Fibroblast of gingiva (primary cell): ENCODE measurements at regions not wholly inside any gene's neighbourhood (a gene's known extent, or its start where the extent isn't known, plus 50 kb on each side); places are given as distances from the start of the nearest gene placed in this dataset.

ENCODE experiments used
- DNase-seq: peaks from one replicate; pipeline ENCODE4 v3.0.0-alpha.2; 2011; ENCODE audit warnings: low read depth

DNA sequence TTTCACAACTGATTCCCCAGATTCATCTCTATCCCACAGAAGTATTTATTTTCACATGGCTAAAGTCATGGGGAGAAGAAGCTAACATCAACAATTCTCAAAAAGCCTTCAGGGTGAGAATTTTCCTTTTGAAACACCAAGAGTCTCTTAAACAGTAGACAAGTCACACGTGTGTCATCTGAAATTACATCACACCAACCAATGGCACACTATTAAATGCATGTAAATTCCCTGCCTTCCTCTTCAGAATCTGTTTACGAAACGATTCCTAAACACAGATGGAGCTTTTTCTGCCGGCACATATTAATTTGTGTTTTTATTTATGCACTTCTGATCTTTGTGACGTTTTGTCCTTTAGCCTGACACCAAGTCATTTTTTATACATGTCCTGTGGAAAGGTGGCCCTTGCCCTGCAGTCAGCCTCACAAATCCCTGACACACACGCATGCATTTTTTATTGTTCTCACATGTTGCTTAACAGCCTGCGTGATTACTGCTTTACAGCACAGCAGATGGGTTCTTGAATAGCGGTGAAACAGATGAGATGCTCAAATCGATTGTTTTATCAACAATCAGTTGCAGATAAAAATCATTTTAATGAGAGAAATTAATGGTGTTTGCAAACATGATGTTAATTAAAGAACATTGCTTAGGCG, 735.9 kb upstream of the TENM3 start:
- DNase-seq, result no peak

GRCh38 chr4:181507938-181508337, 735.3 kb upstream of the TENM3 start:
- no peak for DNase-seq

DNA sequence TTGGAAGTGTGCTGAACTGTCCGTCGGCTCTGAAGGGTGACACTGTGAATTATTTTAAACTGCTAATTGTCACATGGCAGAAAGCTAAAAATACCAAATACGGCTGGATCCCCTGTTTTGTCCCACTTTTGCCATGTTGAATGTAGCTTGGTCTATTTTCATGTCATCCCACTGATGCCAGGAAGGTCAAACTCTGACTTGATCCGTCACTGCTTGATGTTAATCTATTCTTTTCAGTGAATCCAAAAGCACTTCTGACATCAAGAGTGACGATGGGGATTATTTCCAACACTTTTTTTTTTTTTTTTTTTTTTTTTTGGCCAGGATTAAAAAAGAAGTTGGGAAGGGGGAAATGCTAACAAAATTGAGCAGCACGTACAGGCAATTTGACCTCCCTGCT, 734.6 kb upstream of the TENM3 start:
- DNase-seq, result no peak

DNA sequence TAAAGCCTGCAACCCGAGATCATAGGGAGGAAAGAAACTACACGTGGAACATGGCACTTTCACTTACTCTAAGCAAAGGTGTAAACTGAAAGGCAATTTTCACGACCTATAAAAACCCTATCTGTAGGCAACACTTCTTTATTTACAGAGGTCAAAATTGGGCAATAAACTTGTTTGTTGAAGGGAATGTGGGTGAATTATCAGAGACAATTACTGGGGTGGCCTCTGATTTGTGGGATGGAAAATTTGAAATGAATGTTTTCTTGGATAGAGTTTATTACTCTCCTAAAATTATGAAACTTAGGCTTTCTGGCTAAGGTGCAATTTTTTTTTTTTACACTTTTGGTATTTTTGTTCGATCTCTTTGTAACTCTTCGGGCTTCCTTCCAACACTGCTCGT, 734.1 kb upstream of the TENM3 start:
- DNase-seq, result no peak

DNA sequence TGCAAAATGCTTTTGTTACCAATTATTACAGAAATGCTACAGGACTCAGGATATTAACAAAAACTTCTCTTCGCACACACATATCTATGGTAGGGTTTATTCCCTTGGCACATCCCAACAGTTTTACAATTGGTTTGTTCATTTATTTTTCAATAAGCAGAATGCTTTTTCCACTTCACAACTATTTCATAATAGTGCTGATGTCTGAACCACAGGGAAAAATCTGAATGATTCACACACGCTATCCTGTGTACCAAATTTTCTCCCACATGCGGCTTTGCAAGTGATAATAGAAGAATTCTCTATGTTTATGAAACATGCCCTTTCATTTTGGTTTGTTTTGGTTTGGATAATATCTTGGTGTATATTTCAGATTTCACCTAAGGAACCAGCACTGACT, 725.7 kb upstream of the TENM3 start:
- DNase-seq, result no peak

GRCh38 chr4:181520790-181521189, 722.4 kb upstream of the TENM3 start:
- no peak for DNase-seq

- DNase-seq, result no peak
Measured at GRCh38 chr4:181523973-181524372, 719.2 kb upstream of the TENM3 start.

- no peak for DNase-seq
Measured at GRCh38 chr4:181524499-181524898, 718.7 kb upstream of the TENM3 start.

GRCh38 chr4:181525634-181526033, 717.6 kb upstream of the TENM3 start:
- DNase-seq, result no peak

- DNase-seq, result peak; percentile 25
Measured at GRCh38 chr4:181528570-181529184, 714.5 kb upstream of the TENM3 start.

GRCh38 chr4:181529537-181529936, 713.7 kb upstream of the TENM3 start:
- DNase-seq, result no peak

DNA sequence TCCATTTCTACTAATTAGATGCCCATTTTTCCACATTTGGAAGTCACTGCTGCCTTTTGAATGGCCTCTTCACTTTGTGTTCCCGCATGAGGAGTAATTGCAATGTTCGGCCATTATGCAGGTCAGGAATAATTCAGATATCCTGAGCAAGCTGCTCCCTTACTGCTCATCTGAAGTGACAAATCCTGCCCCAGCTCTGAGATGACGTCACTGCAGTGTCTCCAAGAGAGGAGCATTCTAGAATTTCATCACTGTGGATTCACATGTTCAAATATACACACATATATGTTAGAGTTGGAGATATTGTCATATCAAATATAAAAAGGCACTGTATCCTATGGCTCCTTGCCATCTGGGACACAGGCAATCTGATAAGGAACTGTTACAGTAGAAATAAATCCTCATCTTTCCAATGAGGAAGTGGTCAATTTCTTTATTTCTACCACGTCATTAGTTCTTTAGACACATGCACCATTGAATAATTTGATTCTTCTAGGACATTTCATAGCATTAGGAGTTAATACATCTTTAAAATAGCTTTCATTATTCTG, 706.9 kb upstream of the TENM3 start:
- DNase-seq, result no peak

DNA sequence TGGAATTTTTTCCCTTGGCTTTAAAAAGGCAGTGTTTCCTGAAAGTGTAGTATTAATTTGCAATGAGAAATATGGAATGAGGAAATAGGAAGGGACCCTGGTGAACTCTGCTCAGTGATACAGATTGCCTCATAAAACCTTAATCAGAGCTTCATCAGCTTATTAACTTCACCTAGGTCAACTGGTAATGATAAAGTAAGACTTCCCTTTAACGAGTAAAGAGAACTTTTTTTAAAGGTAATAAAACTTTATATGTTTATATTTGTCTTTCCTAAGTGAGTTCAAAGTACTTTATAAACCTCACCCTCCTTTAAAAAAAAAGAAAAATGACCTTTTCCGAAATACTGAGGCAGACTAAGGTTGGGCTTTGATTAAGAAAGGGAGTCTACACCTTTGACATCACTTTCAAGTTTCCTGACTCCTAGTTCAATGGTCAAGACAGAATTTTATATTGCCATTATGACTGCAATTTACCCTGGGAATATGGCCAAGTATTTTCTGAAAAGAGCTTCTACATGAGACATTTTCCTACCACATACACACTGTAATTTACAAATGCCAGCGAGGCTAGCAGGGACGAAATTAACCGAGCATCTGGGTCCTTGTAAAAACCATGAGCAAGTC, 706.3 kb upstream of the TENM3 start:
- no peak for DNase-seq

DNA sequence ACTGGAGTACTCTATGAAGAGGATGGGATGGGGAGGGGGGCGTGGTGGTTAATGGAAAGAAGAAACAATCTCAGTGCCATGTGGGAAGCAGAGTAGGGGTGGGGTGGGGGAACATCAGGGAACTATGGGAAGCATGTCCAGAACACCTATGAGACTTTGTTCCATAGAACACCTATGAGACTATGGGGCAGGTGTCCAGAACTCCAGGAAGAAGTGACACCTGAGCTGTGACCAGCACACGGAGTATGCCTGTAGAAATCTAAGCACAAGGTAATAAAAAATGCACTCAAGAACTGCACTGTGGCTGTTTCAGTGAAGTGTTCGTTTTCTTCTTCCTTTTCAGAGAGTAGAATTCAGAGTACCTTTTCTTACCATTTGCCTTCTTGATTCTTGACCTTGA, 704.8 kb upstream of the TENM3 start:
- DNase-seq, result no peak

DNA sequence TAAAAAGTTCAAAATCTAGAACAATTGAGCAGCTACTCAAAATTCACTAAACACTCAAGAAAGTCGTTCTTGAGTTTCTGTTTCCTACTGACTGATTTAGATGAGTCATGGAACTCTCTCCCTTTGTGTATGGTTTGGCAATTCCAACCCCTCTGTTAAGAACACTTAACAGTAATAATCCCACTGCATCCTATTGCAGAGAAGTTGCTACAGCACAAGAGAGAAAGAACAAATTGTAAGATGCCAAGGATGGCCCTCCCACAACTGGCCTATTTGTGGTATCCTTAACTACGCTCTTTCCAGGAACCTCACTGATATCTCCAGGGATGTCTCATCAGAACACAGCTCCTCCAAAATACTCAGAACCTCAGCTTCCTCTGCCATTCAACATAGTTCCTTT, 701.8 kb upstream of the TENM3 start:
- peak; percentile 51 for DNase-seq

- DNase-seq, result peak; percentile 49
Measured at GRCh38 chr4:181548873-181549575, 694.2 kb upstream of the TENM3 start.

DNA sequence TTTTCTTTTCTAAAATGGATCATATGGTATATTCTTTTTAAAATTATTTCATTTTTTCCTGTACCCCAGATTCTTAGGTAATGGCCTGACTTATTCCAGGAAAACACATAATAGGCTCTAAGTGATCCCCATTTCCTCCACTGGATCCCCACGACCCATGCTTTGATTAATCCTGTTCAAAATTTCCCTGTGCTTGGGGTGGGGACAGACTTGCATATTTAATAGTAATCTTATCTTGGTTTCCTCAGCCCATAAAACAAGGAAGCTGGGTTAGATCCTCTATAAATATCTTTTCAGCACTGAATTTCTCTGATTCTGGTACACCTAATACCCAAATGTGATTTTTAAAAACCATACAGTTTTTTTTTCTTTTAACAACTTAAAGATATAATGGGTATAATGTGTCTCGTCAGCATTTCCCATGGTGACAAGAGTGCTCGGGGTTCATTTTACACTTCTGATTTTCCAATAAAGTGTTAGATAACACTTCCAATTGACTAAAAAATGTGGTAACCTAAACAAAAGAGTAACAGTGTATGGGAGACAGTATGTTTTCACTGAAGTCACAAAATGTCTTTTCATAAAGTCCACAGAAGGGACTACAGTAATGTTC, 693.5 kb upstream of the TENM3 start:
- no peak for DNase-seq

DNA sequence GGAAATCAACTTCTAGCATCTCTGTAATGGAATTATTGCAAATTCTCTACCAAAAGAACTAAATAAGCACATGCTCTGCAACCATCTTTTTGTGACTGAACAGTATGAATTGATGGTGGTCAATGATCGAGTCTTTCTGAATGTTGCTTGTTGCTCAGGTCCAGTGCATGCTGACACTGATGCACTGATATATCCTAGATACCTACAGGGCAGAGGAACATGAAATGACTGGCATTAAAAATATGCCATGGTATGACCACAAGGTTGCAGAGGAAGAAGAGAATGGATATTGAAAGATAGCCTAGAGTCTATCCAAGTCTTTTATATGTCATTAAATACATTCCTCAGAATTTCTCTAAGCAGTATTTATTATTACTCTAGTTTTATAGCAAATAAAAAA, 692.8 kb upstream of the TENM3 start:
- no peak for DNase-seq

- no peak for DNase-seq
Measured at GRCh38 chr4:181559637-181560036, 683.6 kb upstream of the TENM3 start.

DNA sequence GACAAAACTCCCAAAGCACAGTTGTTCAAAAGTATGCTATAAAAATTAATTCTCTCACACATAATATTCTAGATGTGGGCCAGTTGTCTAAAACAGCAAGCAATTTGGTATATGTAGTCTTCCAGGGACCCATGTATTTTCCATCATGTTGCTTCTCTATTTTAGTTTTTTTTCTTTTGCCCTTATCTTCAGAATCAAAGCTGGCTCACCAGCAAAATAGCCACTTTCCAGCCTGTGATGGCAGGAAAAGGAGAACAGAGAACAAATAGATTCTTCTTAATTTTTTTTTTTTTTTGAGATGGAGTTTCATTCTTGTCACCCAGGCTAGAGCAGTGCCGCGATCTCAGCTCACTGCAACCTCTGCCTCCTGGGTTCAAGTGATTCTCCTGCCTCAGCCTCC, 680.8 kb upstream of the TENM3 start:
- DNase-seq, result no peak

GRCh38 chr4:181564625-181565024, 678.6 kb upstream of the TENM3 start:
- no peak for DNase-seq

GRCh38 chr4:181566490-181566889, 676.7 kb upstream of the TENM3 start:
- DNase-seq, result peak; percentile 10
